GM18505 (cell line): ENCODE measurements at regions not wholly inside any gene's neighbourhood (a gene's known extent, or its start where the extent isn't known, plus 50 kb on each side); places are given as distances from the start of the nearest gene placed in this dataset.

Experiments used
- ATAC-seq: cut with Tn5 transposase; IDR thresholded peaks from one replicate; pipeline ENCODE4 v1.9.1; 2021; ENCODE audit not compliant: unreplicated experiment
- POLR2A ChIP-seq: IDR thresholded peaks from 4 replicates; pipeline ENCODE4 v1.6.1; 2011; ENCODE audit warnings: borderline replicate concordance; ENCODE audit not compliant: insufficient read depth, insufficient read length; ENCODE audit errors: extremely low read depth

DNA sequence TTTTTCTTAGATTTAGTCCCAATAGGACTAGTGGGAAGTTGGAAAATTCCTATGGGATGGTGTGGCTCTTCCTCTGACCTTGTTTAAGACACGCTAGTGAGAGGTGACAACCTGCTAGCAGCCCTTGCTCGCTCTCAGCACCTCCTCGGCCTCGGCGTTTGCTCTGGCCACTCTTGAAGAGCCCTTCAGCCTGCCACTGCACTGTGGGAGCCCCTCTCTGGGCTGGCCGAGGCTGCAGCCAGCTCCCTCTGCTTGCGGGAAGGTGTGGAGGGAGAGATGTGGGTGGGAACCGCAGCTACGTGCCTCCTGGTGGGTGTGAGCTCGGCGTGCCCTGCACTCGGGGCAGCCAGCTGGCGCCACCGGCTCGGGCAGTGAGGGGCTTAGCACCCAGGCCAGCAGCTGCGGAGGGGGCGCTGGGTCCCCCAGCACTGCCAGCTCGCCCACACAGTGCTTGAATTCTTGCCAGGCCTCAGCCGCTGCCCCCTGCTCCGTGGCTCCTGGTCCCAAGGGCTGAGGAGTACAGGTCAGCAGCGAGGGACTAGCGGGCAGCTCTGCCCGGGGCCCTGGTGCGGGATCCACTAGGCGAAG lies 254.5 kb upstream of the ANKRD55 start:
- TF ChIP-seq POLR2A: no peak
- ATAC-seq: no peak

- ATAC-seq: no peak
These were observed 249.2 kb upstream of the ANKRD55 start for GRCh38 chr5:56482363-56482762.

GRCh38 chr5:56481428-56482357 lies 248.6 kb upstream of the ANKRD55 start:
- no peak for ATAC-seq
- no peak for TF ChIP-seq POLR2A

More at GRCh38 chr5:56482363-56482762, 249.2 kb upstream of the ANKRD55 start:
- no peak for TF ChIP-seq POLR2A

GRCh38 chr5:56480705-56481427 lies 247.7 kb upstream of the ANKRD55 start:
- no peak for TF ChIP-seq POLR2A
- ATAC-seq: no peak

GRCh38 chr5:56480078-56480704 lies 247.1 kb upstream of the ANKRD55 start:
- TF ChIP-seq POLR2A: no peak
- no peak for ATAC-seq

DNA sequence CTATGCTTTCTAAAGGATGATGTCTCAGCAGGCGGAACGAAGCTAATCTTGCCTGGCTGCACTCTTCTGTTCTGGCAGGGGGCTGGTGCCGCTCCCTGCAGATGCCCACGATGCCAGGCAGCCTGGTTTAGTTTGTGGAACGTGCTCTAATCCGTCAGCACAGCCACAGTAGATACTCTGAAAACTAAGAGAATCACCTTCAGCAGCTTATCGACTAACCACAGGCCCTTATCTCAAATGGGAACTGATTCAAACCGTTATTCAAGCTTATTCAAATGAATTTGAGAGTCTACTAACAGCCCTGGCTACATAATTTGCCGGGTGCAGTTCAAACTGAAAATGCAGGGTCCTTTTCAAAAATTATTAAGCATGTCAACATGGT lies 246.6 kb upstream of the ANKRD55 start:
- no peak for TF ChIP-seq POLR2A
- ATAC-seq: no peak

- no peak for TF ChIP-seq POLR2A
- no peak for ATAC-seq
These were observed 246.0 kb upstream of the ANKRD55 start for GRCh38 chr5:56479126-56479525.

- no peak for TF ChIP-seq POLR2A
- ATAC-seq: no peak
These were observed 244.9 kb upstream of the ANKRD55 start for GRCh38 chr5:56478062-56478461.

DNA sequence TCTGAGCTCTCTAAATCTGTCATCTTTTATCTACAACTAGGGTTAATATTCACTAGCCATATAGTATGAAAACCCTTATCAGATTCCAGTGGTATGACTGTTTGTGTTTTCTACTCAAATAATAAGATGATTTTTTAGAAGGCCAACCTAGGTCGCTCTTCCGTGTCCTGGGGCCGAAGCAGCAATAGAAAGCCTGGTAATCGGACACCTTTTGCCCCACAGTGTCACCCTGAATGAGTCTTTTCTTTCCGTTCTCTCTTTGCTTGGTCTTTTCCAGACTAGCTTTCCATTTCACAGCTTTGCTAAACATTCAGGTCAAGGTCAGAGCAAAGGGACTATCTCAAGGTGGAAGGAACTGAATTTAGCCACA lies 243.3 kb upstream of the ANKRD55 start:
- TF ChIP-seq POLR2A: no peak
- ATAC-seq: no peak

GRCh38 chr5:56475689-56476486 lies 242.8 kb upstream of the ANKRD55 start:
- no peak for TF ChIP-seq POLR2A
- no peak for ATAC-seq

GRCh38 chr5:56471707-56472106 lies 238.6 kb upstream of the ANKRD55 start:
- no peak for TF ChIP-seq POLR2A

DNA sequence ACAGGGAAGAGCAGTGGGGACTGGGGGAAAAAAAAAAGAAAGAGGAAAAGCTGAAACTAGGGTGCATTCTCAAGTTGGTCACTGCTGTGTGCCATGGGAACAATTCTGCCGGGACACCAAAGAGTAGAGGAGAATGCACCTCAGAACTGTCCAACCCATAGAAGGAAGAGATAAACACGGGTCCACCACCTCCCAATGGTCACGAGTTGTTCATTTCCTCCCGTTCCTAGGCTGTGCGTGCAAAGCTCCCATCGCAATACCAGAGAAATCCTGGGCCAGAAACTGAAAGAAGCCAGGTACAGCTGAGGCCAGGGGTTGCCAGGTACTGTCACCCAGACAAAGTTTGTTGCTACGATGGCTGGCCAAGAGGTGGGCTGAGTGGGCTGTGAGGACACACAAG lies 236.9 kb upstream of the ANKRD55 start:
- TF ChIP-seq POLR2A: no peak
- ATAC-seq: no peak

More at GRCh38 chr5:56471707-56472106, 238.6 kb upstream of the ANKRD55 start:
- ATAC-seq: no peak
